ENCODE measurements at regions not wholly inside any gene's neighbourhood (a gene's known extent, or its start where the extent isn't known, plus 50 kb on each side); places are given as distances from the start of the nearest gene placed in this dataset.

DNA sequence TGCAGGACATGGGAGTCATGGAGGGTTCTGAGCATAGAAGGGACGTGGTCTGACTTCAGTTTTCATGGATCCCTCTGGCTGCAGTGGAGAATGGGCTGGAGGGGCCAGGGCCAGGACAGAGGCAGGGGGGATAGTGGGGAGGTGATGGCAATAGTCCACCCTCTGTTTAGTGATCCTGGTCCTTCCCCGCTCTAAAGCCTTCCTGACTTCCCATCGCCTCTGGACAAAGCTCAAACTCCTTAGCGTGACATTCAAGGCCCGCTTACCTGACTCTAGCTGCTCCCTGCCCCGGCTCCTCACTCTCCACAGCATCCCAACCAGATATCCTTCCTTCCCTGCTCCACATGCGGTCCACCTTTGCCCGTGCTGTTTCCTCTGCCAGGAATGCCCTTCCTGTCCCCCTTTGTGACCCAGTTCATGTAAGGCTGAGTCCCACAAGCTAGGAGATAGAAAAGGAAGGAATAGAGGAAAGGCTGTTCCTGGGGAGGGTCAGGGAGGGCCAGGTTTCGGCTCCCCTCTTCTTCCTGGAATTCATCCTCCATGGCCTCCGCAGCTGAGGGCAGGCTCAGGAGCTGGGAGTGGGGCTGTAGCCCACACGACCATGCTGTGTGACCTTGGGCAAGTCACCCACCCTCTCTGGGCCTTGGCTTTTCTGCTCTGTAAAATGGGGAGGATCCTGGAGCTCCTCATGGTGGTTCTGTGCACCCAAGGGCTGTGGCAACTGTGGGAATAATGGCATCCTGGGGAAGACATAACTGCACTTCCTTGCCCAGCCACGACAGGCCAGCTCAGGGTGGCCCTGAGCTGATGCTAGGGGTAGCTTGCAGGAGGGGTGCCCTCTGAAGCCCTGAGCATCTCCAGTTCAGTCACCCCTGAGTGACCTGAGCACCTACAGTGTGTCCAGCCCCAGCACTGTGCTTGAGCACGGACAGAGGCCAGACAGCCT is 116.1 kb downstream of the CEBPB start:
- DNase-seq (ENCODE audit: extremely low read depth in 1 of 4, low spot score in 3 of 4) (no peak), FAIRE-seq (no peak), ATAC-seq (no peak)
- no TSS peak for BruUV-seq (replicated peaks)
- no peaks in the 10 kb centered on the region for H3K9me3 ChIP-seq (replicated peaks; ENCODE audit: control insufficient read depth, insufficient read depth, low read depth, low read length)
- peak overlapping the region; percentile 83 for H2AFZ ChIP-seq (ENCODE audit: low read depth, low read length)
- no peaks in the 10 kb centered on the region for H4K20me1 ChIP-seq (replicated peaks; ENCODE audit: control insufficient read depth, insufficient read depth, low read length)
- WGBS (ENCODE audit: insufficient coverage, low coverage, missing lambda C conversion rate): 69% methylated on average over 12 of the region's 13 CpGs
- no peaks in the 10 kb centered on the region for H3K36me3 ChIP-seq (ENCODE audit: control insufficient read depth, insufficient read depth, low read length)
- H3K9ac ChIP-seq (ENCODE audit: insufficient read depth in 1 of 2, low read depth in 2 of 2, low read length in 2 of 2): peak overlapping the region in 1 of 2 experiments; percentile 80; a peak in 1 of 4 replicates
- ChIA-PET POLR2A (interaction anchor here (0.6 to 0.7 kb wide), 2 partner anchors 40 to 158 kb away, joined by 3 read pairs; no protein-coding TSS in a partner anchor), CTCF (ENCODE audit: low intra/inter-chr PET ratio) (no interaction called here)
- H3K4me1 ChIP-seq (replicated peaks in 1 of 2; ENCODE audit: control insufficient read depth in 2 of 2, insufficient read depth in 2 of 2, low read length in 2 of 2): peaks cover 30 to 43% of the 10 kb centered on the region in 2 experiments
- H3K9me1 ChIP-seq (ENCODE audit: control insufficient read depth, insufficient read depth, low read length): no peaks in the 10 kb centered on the region
- in situ Hi-C loops (cut with MboI): no loop called here
- intact Hi-C loops (cut with micrococcal nuclease): no loop called here
- no peak overlapping the region; the same call in 2 of the 3 replicates for H3K27ac ChIP-seq (ENCODE audit: extremely low read depth, low read depth, low read length)
- no peak overlapping the region for H3K4me3 ChIP-seq
- no peaks in the 10 kb centered on the region for H3K27me3 ChIP-seq (ENCODE audit: control insufficient read depth in 2 of 2, insufficient read depth in 2 of 2, low read length in 2 of 2)
- H3K4me2 ChIP-seq (ENCODE audit: insufficient read depth, low read length): peak overlapping the region; percentile 28; the same call in 1 of the 2 replicates
- H3K79me2 ChIP-seq (ENCODE audit: control insufficient read depth, insufficient read depth, low read length): no peaks in the 10 kb centered on the region
- TF ChIP-seq ZNF197 (CRISPR knock-in tag; IDR thresholded peaks at IDR 0.05; ENCODE audit: low read depth): no peak
- TF ChIP-seq FOXJ3 (CRISPR knock-in tag; IDR thresholded peaks at IDR 0.05): no peak
- TF ChIP-seq JUN (IDR thresholded peaks at IDR 0.05; ENCODE audit: borderline replicate concordance, low read depth, low read length): no peak
- no peak for TF ChIP-seq JUN (CRISPR knock-in tag; IDR thresholded peaks at IDR 0.05; ENCODE audit: borderline replicate concordance)
- no peak for TF ChIP-seq HMG20B (CRISPR knock-in tag; IDR thresholded peaks at IDR 0.05)
- TF ChIP-seq KDM1A (IDR thresholded peaks at IDR 0.05): peak; percentile 29 to 53; a peak in 2 of 4 replicates
- TF ChIP-seq NKRF (IDR thresholded peaks at IDR 0.05; ENCODE audit: borderline replicate concordance): no peak
- TF ChIP-seq HOMEZ (CRISPR knock-in tag; IDR thresholded peaks at IDR 0.05): no peak
- no peak for TF ChIP-seq SMARCE1 (IDR thresholded peaks at IDR 0.05)
- no peak for TF ChIP-seq IRF1 (CRISPR knock-in tag; IDR thresholded peaks at IDR 0.05; ENCODE audit: borderline replicate concordance)
- no peak for TF ChIP-seq CUX1 (CRISPR knock-in tag; IDR thresholded peaks at IDR 0.05)

Measured in K562 (cell line).